Adrenal gland (tissue), 5 donors: ENCODE measurements at regions not wholly inside any gene's neighbourhood (a gene's known extent, or its start where the extent isn't known, plus 50 kb on each side); places are given as distances from the start of the nearest gene placed in this dataset.

Source experiments
- CTCF ChIP-seq, 6 experiments: fragments of 450-650 bp in 4 of 6; fragments of 200-600 bp in 2 of 6; sonication (generic) in 1 of 6; IDR thresholded peaks; 1 replicate in 5 of 6; 2 replicates in 1 of 6; pipeline versions ENCODE4 v1.5.1 to v1.8.0; 2016 to 2021; ENCODE audit warnings: antibody characterized with exemption in 6 of 6, mild to moderate bottlenecking in 2 of 6, moderate library complexity in 1 of 6
- POLR2A ChIP-seq, 2 donors: fragments of 450-650 bp; IDR thresholded peaks; one replicate each; pipeline ENCODE4 v1.6.1; 2017; ENCODE audit warnings: antibody characterized with exemption in 2 of 2, mild to moderate bottlenecking in 2 of 2, moderate library complexity in 1 of 2
- donor health status: DM: no; HTN: no; CAD: no.

GRCh38 chrX:43405191-43405590, 250.9 kb upstream of the MAOA start:
- TF ChIP-seq CTCF (IDR thresholded peaks at IDR 0.05) = no peak
- TF ChIP-seq POLR2A (IDR thresholded peaks at IDR 0.05) = no peak
